ENCODE measurements at regions not wholly inside any gene's neighbourhood (a gene's known extent, or its start where the extent isn't known, plus 50 kb on each side); places are given as distances from the start of the nearest gene placed in this dataset.

DNA sequence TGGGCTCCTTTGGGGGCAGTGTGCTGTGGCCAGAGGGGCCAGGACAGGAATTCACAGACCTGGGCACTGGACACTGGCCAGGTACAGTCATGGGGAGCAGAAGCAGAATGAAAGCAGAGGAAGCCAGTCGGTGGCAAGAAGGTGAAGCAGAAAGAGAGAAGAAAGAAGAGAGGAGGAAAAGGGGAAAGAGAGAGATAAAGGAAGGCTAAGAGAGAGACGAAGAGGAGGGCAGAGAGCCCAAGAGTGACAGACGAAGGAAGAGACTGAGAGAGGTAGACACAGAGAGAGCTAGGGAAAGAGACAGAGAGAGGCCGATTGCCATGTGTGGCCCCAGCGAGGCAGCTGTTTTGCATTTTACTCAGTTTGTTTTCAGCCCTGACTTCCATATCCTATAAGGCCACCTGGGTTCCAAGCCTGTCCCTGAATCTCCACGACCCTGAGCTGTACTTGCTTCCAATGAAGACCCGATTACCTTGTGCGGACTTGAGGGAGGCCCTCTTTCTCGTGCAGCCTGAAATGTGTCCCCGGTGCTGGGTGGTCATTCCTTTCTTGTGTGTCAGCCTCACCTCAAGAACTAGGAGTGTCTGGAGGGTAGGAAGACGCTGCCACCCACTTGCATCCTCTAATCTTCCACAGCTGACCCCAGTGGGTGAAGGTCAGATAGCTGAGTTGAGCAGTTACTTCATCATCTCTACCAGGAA is 73.9 kb downstream of the LSM3 start:
- intact Hi-C loops (cut with DNase I), result loop anchor here (5.0 kb wide), 1 partner anchor 45 kb away; no protein-coding TSS in a partner anchor
- DNase-seq, result no peak

DNA sequence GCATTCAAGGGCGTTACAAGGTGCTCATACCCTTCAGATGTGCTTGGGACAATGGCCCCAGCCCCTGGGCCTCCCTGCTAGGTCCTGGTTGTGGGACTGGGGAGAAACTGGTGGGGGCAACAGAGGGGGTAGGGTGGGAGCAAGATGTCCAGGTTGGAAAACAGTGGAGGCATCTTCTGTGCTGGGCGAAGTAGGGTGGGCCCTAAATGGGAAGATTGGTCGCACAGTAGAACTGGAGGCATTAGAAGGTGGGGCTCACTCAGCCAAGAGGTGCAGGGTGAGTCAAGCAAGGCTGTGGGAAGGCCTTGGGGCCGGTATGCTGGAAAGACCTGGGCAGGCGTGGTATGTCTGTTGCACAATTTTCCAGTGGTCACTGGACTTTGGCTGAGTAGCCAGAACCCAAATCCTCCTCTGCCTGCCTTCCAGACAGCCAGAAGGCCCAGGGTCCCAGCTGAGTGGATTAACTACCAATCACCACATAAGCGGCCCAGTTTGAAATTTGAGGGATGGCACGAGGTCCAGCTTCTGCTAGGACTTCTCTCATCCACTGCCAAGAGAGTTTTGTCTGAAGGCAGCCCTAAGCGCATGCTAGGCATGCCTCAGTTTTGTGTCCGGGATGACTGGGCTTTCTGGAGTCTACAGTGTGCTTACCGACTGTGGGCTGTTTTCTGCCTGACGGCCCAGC is 74.5 kb downstream of the LSM3 start:
- no peak for DNase-seq
- intact Hi-C loops (cut with DNase I), result loop anchor here (5.0 kb wide), 1 partner anchor 46 kb away; no protein-coding TSS in a partner anchor

DNA sequence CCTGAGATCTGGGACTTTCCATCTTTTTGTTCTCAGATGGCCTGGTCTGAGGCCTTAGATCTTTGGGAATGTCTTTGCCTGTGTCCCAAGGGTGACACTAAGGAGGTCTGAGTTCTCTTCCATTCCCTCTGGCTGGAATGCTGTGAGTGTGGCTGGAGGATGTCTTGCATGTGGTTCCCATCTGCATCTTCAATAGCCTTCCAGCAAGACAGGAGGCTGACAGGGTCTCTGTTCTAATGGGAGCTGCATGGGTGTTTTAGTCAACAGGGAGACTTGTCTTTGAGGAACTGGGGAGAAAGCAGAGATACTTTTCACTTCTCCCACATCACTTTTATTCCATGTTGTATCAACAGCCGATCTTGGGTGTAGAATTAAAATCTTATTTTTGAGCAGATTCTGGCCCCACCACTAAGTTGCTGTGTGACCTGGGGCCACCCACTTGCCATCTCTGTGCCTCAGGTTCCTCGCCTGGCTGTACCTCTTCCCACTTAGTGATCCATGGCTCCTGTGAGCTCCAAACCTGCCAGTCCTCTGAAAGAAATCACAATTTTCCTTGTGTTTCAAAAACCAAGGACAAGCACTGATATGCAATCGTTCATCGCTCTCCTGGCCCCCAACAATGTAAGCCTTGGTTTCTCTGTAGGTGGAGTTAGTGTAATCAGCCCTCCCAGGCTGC is 75.2 kb downstream of the LSM3 start:
- no peak for DNase-seq
- intact Hi-C loops (cut with DNase I), result loop anchor here (5.0 kb wide), 1 partner anchor 47 kb away; no protein-coding TSS in a partner anchor

DNA sequence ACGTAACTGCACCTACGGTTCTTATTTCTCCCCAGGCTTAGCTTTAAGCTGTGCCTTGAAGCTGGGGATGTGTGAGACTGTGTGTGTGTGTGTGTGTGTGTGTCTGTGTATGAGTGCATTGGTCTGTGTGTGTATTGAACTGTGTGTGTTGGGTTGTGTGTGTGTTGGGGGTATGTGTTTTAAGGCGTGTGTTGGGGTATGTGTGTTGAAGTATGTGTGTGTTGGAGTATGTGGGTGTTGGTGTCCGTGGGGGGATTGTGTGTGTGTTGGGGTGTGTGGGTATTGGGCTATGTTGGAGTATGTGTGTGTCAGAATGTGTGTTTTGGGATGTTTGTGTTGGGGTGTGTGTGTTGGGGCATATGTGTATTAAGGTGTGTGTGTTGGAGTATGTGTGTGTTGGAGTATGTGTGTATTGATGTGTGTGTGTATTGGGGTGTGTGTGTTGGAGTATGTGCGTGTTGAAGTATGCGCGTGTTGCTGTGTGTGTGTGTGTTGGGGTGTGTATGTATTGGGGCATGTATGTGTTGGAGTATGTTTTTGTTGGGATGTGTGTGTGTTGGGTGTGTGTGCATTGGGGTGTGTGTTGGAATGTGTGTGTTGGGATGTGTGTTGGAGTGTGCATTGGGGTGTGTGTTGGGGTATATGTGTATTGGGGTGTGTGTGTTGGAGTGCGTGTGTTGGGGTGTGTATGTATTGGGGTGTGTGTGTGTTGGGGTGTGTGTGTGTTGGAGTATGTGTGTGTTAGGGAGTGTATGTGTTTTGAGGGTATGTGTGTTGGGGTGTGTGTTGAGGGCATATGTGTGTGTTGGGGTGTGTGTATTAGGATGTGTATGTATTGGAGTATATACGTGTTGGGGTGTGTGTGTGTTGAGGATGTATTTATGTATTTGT is 76.4 kb downstream of the LSM3 start:
- intact Hi-C loops (cut with DNase I), result loop anchor here (5.0 kb wide), 1 partner anchor 48 kb away; no protein-coding TSS in a partner anchor
- no peak for DNase-seq

DNA sequence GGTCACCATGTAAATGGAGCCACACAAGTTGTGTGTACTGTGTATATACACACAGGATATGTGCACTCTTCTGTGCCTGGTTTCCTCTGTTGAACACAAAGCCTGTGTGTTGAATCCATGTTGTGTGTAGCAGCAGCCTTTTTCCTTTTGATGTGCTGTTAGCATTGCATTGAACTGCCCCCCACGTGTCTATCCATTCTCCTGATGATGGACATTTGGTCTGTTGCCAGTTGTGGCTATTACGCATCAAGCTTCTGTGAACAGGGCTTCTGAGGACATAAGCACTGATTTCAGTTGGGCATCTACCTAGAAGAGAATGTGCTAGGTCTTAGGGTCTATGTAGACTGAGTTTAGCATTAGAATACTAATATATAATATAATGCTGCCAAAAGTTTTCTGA is 77.4 kb downstream of the LSM3 start:
- intact Hi-C loops (cut with DNase I), result no loop called here
- DNase-seq, result no peak

DNA sequence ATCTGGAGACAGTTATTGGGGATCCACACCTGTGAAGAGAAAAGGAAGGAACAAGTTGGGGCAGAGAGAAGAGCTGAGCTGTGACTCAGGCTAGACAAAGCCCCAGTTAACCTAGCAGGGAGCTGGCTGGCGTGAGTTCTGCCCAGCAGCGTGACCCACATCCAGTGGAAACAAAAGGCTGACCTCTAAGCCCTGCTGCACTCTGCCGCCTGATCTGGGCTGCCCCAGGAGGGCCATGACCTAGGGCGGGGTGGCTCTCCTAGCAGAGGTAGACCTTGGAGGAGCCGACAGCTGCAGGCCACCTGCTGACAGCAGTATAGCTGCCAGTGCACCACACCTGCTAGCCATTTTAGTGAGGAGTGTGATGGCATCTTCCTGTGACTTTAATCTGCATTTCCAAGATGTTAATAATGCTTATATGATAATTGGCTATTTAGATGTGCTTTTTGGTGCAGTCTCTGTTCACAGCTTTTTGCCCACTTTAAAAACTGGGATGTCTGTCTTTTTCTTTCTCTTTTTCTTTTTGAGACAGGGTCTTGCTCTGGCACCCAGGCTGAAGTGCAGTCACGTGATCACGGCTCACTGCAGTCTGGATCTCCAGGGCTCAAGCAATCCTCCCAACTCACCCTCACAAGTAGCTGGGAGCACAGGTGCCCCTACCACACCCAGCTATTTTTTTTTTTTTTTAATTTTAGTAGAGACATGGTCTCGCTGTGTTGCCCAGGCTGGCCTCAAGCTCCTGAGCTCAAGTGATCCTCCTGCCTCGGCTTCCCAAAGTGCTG is 78.1 kb downstream of the LSM3 start:
- DNase-seq, result peak in 12 of 42 donors; percentile 7 to 64 (median 47)
- intact Hi-C loops (cut with DNase I), result no loop called here

DNA sequence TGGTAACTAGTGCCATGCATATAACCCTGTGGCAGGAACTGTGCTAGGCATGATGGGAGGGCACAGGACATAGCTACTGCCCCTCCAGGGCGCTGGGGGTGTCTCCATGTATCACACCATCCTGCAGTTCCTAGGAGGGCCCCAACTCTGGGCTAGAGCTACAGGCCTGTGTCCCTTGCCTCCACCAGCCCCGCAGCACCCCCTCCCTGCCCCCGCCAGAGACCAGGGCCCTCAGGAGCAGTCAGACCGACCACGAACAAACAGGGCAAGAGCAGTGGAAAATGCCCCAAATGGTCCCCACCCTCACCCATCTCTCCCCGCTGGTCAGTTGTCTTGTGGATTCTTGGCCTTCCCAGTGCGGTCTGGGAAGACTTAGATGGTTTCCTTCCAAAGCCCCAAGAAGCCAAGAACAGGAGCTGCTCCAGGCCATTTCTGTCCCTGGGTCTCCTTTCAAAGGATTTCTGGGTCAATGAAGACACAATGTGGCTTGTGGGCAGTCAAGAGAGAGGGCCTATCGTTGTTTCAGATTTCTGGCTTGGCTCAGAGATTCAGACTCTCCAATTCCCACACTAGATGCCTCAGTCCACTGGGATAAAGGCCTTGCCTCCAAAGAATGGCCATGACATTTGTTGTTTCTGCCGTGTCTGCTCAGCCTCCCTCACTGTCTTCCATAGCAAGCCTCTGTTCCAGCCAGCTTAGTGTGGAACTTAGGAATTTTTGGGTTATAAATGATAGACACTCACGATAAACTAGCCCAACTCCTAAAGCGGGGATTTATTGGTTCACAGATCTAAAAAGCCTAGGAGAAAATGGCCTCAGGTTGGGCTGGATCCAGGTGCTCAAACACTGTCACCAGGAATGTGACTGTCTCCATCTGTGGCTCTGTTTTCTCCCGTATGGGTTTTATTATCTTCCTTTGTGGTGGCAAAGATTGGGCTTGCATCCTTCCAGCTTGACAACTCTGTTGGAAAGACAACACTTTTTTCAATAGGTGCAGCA is 80.6 kb downstream of the LSM3 start:
- intact Hi-C loops (cut with DNase I), result no loop called here
- DNase-seq, result no peak

DNA sequence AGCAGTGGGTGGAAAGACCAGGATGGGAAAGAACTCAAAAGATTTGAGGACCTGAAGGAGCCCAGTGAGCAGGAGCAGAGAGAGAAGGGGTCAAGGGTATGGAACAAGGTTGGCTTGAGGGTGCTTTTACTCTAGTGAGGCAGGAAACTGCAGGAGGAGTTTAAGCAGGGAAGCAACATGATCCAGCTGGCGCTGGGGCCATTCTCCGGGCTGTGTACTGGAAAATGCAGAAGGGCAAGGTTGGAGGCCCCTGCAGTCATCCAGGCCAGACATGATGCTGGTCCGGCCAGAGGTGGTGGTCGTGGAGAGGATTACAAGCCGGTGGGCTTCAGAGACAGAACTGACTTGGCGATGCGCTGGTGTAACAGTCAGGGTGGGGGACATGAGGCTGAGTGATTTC is 81.8 kb downstream of the LSM3 start:
- DNase-seq, result no peak
- intact Hi-C loops (cut with DNase I), result loop anchor here (5.0 kb wide), 1 partner anchor 207 kb away; no protein-coding TSS in a partner anchor

DNA sequence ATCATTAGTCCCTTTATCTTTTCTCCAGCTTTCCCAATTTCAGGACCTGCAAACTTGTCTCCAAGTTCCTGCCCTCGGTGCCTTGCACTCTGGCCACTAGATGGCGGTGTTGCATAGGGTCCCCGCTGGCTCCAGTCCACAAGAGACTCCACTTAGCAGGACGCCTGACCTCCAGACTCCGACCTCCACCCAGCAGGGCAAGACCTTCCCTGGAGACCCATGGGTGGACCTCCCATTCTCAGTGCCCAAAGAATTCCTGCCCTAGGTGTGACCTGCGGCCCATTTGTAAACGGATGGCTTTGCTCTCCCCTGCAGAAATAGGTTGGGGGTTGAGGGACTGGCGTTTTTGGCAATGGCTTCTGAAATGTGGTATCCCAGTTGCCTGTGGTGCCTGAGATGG is 82.6 kb downstream of the LSM3 start:
- DNase-seq, result peak; percentile 68 to 97 (median 91)
- intact Hi-C loops (cut with DNase I), result loop anchor here (5.0 kb wide), 1 partner anchor 206 kb away; no protein-coding TSS in a partner anchor

DNA sequence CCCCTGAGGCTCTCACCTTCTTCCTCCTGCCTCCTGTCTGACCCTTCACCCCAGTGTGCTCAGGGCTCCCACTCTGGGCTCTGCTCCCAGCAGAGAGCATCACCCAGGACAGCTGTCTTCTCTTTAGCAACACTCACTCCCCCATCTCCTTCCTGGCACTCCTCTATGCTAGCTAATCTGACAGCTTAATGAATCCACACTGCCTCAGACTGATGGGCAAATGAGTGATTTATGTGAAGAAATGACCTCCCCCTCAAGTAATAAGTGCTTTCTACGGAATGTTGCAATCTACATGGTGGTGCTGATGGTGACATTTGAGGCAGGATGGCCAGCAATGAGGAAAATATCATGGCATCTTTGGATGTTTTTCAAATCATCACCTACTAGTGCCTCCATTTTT is 83.6 kb downstream of the LSM3 start:
- DNase-seq, result peak in 3 of 42 donors; percentile 17 to 47 (median 40)
- intact Hi-C loops (cut with DNase I), result loop anchor here (5.0 kb wide), 1 partner anchor 205 kb away; no protein-coding TSS in a partner anchor

DNA sequence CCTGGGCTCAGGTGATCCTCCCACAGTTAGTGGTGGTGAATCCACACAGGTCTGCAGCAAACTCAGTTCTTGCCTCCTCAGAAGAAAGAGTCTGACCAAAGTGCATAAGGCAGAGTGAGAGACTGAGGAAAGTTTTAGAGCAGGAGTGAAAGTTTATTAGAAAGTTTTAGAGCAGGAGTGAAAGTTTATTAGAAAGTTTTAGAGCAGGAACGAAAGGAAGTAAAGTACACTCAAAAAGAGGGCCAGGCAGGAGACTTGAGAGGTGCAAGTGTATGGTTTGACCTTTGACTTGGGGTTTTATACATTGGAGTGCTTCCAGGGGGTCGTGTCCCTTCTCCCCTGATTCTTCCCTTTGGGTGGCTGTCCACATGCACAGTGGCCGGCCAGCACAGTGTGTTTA is 84.2 kb downstream of the LSM3 start:
- DNase-seq, result no peak
- intact Hi-C loops (cut with DNase I), result loop anchor here (5.0 kb wide), 1 partner anchor 204 kb away; no protein-coding TSS in a partner anchor

DNA sequence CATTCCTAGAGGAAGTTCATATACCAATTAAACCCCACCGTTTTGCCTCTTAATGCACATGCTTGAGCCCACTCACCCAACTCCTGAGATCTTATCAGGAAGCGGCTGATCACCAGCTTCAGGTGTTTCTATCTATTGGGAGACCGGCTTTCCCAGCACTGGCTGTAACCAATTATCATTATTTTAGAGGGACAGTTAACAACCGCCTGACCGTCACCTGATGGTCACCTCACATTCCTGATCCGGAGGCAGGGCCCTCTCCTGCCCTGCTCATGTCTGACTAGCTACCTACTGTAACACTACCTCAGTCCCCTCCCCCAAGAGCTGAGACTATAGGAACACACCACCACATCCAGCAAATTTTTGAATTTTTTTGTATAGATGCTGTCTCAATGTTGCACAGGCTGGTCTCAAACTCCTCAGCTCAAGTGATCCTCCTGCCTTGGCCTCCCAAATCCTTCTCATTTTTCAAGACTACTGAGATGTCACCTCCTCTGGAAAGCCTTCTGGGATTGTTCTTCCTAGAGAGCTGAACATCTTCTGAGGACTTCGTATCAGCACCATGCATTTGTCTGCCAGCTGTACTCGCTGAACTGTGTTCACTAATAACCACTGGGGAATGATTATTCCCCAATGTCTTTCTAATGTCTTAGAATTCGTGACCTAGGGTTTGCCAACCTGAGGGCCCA is 84.8 kb downstream of the LSM3 start:
- intact Hi-C loops (cut with DNase I), result loop anchor here (5.0 kb wide), 1 partner anchor 204 kb away; no protein-coding TSS in a partner anchor
- DNase-seq, result no peak

DNA sequence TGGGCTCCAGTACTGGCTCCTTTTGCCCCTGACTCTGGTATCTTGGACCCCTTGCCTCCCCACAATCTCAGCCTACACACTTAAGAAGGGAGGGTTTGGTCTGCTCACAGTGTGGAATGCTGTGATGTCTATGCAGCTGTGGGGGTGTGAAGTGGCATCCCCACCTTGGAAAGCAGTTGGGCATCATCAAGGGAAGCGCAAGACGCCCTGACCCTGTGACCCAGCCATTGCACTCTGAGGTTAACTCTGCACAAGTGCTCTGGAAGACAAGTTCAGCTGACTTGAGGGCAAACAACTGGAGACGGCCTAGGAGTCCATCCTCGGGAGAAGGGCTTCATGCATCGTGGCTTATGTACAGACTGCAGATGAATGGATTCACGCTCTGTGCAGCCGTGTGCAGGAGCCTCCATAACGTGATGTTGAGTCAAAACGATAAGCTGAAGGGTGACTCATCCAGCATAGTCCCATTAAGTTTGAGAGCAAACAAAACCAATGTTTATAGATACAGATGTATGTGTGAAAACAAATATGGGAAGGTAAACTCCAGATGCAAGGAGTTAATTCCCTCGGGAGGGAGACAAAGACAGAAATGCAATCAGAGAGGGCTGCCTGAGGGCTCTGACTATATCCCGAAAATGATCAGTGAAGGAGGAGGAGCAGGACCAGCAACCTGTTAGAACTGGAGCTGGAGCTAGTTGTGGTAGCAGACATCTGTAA is 86.8 kb downstream of the LSM3 start:
- intact Hi-C loops (cut with DNase I), result no loop called here
- DNase-seq, result no peak

DNA sequence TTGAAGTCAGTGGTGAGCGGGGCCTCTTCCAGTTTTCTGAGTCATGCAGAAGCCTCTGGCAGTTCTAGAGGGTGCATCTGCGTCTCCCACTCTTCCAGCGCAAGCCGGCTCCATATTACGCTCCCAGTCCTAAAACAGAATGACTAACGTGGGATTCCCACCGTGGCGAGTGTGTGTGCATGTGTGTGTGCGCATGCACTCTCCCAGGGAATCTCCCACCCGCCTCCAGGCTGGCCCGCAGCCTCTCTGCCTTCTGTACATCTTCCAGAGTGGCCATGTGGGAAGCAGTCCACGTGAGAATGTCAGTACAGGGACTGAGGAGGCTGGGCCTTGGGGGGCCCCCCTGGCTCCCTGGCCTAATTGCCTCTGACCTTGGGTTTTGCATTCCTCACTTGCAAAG is 87.7 kb downstream of the LSM3 start:
- peak; percentile 26 to 87 (median 60) for DNase-seq
- intact Hi-C loops (cut with DNase I), result no loop called here

DNA sequence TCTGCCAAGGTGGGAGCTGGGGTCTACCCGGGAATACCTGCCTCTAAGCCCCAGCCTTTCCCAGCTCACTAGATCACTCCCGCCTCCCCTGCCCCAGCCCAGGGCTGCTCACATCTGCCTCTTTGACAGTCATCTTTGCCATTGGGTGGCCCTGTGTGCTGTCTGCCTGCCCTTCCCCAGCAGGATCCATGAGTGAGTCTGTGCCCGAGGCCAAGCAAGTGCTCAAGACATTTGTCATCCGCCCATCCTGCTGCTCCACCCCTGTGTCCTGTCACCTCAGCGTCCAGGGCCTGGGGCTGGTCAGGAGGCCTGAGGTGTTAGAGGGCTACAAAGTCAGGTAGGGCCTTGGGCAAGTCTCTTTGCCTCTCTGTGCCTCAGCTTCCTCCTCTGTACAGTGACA is 89.4 kb downstream of the LSM3 start:
- no peak for DNase-seq
- intact Hi-C loops (cut with DNase I), result no loop called here

DNA sequence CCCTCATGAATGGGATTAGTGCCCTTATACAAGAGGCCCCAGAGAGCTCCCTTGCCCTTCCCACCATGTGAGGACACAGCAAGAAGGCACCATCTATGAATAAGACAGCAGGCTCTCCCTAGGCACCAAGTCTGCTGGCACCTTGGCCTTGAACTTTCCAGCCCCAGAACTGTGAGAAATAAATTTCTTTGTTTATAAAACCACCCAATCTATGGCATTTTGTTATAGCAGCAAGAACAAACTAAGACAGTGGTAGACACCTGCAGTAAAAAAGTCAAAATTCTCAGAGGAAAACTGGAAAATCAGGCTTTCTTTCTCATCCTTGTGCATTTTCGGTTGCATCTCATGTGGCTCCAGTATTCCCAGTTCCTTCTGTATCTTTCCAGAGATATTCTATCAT is 90.3 kb downstream of the LSM3 start:
- intact Hi-C loops (cut with DNase I), result no loop called here
- no peak for DNase-seq
